ENCODE measurements at regions not wholly inside any gene's neighbourhood (a gene's known extent, or its start where the extent isn't known, plus 50 kb on each side); places are given as distances from the start of the nearest gene placed in this dataset.

DNA sequence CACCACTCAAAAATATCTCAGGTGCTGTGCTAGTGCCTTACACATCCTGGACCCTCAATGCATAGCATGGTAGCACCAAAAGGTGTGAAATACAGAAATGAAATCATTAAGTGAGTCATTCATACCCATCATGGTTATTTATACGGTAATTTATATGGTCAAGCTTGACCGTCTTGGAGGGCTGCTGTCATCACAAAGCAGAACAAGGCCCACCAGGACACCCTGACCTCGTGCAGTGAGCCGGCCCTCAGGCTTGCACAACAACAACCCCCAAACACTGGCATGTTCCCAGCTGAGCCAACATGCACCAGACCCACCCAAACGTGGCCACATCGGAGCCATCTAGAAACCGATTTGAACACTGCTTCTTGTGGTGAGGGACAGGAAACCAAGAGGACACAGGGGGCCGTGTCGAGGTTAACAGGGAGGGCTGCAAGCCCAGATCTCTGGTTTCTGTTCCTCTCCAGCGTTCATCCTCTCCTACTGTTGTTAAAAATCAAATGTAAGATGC, 378.5 kb upstream of the ID2 start:
- WGBS (ENCODE audit: missing lambda C conversion rate): 88% methylated on average over 10 of the region's 10 CpGs
- Histone ChIP-seq H3K4me3 (no peak overlapping the region), H3K4me1 (peaks cover 44% of the 10 kb centered on the region), H3K27ac (peak overlapping the region in 1 of 2 experiments; percentile 4; a peak in 2 of 6 replicates), H3K4me2 (no peak overlapping the region), H3K9me3 (no peaks in the 10 kb centered on the region)
- ATAC-seq (no peak), FAIRE-seq (no peak), DNase-seq (ENCODE audit: low read depth in 1 of 2, low spot score in 1 of 2) (no peak)
- ChIA-PET POLR2A (no interaction called here), CTCF (interaction anchor here (0.6 kb wide), 2 partner anchors 27 to 508 kb away, joined by 3 to 4 read pairs; no protein-coding TSS in a partner anchor)
- no peak for TF ChIP-seq SREBF2 (IDR thresholded peaks at IDR 0.05)
- TF ChIP-seq, protein P1, sequence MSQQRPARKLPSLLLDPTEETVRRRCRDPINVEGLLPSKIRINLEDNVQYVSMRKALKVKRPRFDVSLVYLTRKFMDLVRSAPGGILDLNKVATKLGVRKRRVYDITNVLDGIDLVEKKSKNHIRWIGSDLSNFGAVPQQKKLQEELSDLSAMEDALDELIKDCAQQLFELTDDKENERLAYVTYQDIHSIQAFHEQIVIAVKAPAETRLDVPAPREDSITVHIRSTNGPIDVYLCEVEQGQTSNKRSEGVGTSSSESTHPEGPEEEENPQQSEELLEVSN (IDR thresholded peaks at IDR 0.05; ENCODE audit: borderline replicate concordance, low read depth): no peak
- no peak for TF ChIP-seq SMC3 (IDR thresholded peaks at IDR 0.05)
- TF ChIP-seq, protein P2, sequence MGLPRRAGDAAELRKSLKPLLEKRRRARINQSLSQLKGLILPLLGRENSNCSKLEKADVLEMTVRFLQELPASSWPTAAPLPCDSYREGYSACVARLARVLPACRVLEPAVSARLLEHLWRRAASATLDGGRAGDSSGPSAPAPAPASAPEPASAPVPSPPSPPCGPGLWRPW (IDR thresholded peaks at IDR 0.05): no peak
- TF ChIP-seq RFX5 (IDR thresholded peaks at IDR 0.05): no peak
- TF ChIP-seq KDM5A (IDR thresholded peaks at IDR 0.05): no peak
- TF ChIP-seq TFCP2L1 (CRISPR knock-in tag; IDR thresholded peaks at IDR 0.05): no peak
- no peak for TF ChIP-seq NFE2L2 (conservative IDR thresholded peaks at IDR 0.05; ENCODE audit: low read length)
- TF ChIP-seq CHD4 (IDR thresholded peaks at IDR 0.05; ENCODE audit: borderline replicate concordance): no peak
- TF ChIP-seq KDM1A (IDR thresholded peaks at IDR 0.05; ENCODE audit: low read depth): no peak
- no peak for TF ChIP-seq HOXA7 (CRISPR knock-in tag; IDR thresholded peaks at IDR 0.05)
- TF ChIP-seq EHF (CRISPR knock-in tag; IDR thresholded peaks at IDR 0.05): no peak
- no peak for TF ChIP-seq CBX8 (IDR thresholded peaks at IDR 0.05)
- no peak for TF ChIP-seq EP300 (IDR thresholded peaks at IDR 0.05)

DNA sequence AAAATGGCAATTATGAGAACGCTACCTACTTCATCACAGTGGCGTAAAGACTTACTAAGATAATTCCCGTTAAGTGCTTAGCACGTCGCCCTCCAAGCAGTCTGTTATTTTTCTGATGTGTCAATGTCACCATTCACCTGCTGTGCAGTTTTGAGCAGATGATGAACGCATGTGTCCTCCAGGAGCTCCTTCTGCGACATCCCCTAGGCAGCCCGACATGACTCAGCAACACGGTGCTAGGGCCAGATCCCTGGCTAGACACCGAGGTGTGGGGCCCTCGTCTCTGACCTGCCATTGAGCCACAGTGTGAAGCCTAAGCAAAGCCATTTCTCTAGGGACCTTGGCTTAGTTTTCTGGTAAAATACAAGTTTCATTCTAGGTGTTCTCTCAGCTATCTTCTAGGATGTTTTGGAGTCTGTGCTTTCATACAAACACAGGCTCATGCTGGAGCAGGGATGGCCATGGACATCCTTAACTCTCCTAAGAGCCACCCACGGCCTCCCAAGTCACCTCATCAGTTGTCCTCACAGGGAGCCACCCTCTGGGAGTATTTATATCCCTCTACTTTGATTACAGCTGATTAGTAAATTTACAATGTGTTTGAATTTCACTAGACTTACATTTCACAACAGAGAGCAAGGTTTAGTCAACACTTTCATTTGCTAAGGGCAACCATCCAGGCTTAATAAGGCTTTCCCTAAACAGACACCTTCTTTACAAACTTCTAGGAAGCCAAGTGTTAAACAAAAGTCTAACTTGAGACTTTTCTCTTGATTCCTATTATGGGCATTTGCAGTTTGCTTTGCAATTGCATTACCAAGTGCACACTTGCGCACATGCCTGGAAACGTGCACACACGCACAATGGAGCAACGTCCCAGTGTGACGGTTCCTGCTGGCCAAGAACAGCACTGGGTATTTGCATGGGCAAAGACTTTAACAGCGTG, 376.8 kb upstream of the ID2 start:
- no peak for ATAC-seq
- Histone ChIP-seq H3K9me3 (no peaks in the 10 kb centered on the region), H3K4me2 (peak overlapping the region; percentile 5; the same call in 1 of the 3 replicates), H3K4me1 (peaks cover 44% of the 10 kb centered on the region), H3K4me3 (no peak overlapping the region), H3K27ac (peak overlapping the region; percentile 52 to 62; a peak in 4 of 6 replicates)
- CTCF ChIA-PET: interaction anchor here (0.6 to 1.2 kb wide), 3 partner anchors 19 to 171 kb away, joined by 3 read pairs; no protein-coding TSS in a partner anchor
- TF ChIP-seq PHF8 (IDR thresholded peaks at IDR 0.05; ENCODE audit: borderline replicate concordance, low read depth): no peak
- TF ChIP-seq POLR2A (IDR thresholded peaks at IDR 0.05; ENCODE audit: low read length): no peak
- no peak for TF ChIP-seq KDM1A (IDR thresholded peaks at IDR 0.05; ENCODE audit: low read depth)
- TF ChIP-seq ZC3H11A (IDR thresholded peaks at IDR 0.05): no peak
- no peak for TF ChIP-seq POLR2AphosphoS2 (conservative IDR thresholded peaks at IDR 0.05; ENCODE audit: low read length)
- TF ChIP-seq MYC (IDR thresholded peaks at IDR 0.05; ENCODE audit: borderline replicate concordance, low read length): no peak
- TF ChIP-seq, protein P3, sequence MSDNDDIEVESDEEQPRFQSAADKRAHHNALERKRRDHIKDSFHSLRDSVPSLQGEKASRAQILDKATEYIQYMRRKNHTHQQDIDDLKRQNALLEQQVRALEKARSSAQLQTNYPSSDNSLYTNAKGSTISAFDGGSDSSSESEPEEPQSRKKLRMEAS (IDR thresholded peaks at IDR 0.05): no peak
- no peak for TF ChIP-seq RARB (CRISPR knock-in tag; IDR thresholded peaks at IDR 0.05)
- no peak for TF ChIP-seq NFE2L2 (conservative IDR thresholded peaks at IDR 0.05; ENCODE audit: low read length)
- TF ChIP-seq HDAC2 (IDR thresholded peaks at IDR 0.05): no peak
- TF ChIP-seq TFCP2L1 (CRISPR knock-in tag; IDR thresholded peaks at IDR 0.05): no peak
- TF ChIP-seq CBX8 (IDR thresholded peaks at IDR 0.05): no peak
- no peak for TF ChIP-seq ZFP36 (IDR thresholded peaks at IDR 0.05; ENCODE audit: borderline replicate concordance, partially characterized antibody)
- TF ChIP-seq, protein P4, sequence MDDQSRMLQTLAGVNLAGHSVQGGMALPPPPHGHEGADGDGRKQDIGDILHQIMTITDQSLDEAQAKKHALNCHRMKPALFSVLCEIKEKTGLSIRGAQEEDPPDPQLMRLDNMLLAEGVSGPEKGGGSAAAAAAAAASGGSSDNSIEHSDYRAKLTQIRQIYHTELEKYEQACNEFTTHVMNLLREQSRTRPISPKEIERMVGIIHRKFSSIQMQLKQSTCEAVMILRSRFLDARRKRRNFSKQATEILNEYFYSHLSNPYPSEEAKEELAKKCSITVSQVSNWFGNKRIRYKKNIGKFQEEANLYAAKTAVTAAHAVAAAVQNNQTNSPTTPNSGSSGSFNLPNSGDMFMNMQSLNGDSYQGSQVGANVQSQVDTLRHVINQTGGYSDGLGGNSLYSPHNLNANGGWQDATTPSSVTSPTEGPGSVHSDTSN (IDR thresholded peaks at IDR 0.05): no peak
- no peak for TF ChIP-seq RCOR1 (IDR thresholded peaks at IDR 0.05; ENCODE audit: low read depth, low read length)
- TF ChIP-seq, protein P5, sequence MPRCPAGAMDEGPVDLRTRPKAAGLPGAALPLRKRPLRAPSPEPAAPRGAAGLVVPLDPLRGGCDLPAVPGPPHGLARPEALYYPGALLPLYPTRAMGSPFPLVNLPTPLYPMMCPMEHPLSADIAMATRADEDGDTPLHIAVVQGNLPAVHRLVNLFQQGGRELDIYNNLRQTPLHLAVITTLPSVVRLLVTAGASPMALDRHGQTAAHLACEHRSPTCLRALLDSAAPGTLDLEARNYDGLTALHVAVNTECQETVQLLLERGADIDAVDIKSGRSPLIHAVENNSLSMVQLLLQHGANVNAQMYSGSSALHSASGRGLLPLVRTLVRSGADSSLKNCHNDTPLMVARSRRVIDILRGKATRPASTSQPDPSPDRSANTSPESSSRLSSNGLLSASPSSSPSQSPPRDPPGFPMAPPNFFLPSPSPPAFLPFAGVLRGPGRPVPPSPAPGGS (IDR thresholded peaks at IDR 0.05): no peak
- no peak for TF ChIP-seq FOSL2 (IDR thresholded peaks at IDR 0.05)
- TF ChIP-seq FOSL2 (CRISPR knock-in tag; IDR thresholded peaks at IDR 0.05): no peak
- TF ChIP-seq, protein P6, sequence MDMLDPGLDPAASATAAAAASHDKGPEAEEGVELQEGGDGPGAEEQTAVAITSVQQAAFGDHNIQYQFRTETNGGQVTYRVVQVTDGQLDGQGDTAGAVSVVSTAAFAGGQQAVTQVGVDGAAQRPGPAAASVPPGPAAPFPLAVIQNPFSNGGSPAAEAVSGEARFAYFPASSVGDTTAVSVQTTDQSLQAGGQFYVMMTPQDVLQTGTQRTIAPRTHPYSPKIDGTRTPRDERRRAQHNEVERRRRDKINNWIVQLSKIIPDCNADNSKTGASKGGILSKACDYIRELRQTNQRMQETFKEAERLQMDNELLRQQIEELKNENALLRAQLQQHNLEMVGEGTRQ (IDR thresholded peaks at IDR 0.05): no peak
- TF ChIP-seq EHMT2 (IDR thresholded peaks at IDR 0.05; ENCODE audit: low read depth): no peak
- no peak for DNase-seq (ENCODE audit: low read depth in 1 of 2, low spot score in 1 of 2)
- 87% methylated on average over 18 of the region's 18 CpGs for WGBS (ENCODE audit: missing lambda C conversion rate)
- no peak for FAIRE-seq
- POLR2A ChIA-PET: no interaction called here
